Neural cell (in vitro differentiated cells): ENCODE measurements at regions not wholly inside any gene's neighbourhood (a gene's known extent, or its start where the extent isn't known, plus 50 kb on each side); places are given as distances from the start of the nearest gene placed in this dataset.
A peak's percentile ranks its signal among the peaks of the same experiment; 100 is the strongest.

ENCODE experiments used
- H2AFZ ChIP-seq: fragments of 200-600, 300-800 bp; sonication (generic), shearing (Covaris generic); 2 replicates; pipeline ENCODE4 v1.6.0; 2014; ENCODE audit warnings: low read depth, mild to moderate bottlenecking, antibody characterized with exemption, low read length, moderate library complexity
- H3F3A ChIP-seq: fragments of 200-600 bp; shearing (Covaris generic); 2 replicates; pipeline ENCODE4 v1.6.1; 2016; ENCODE audit warnings: mild to moderate bottlenecking, moderate library complexity, mixed read lengths, antibody characterized with exemption, low read length; ENCODE audit not compliant: insufficient read depth, poor library complexity, severe bottlenecking
- H3K27ac ChIP-seq: fragments of 200-600, 300-800 bp; sonication (generic), shearing (Covaris generic); 2 replicates; pipeline ENCODE4 v1.5.1; 2014; ENCODE audit warnings: mild to moderate bottlenecking, low read length, moderate library complexity
- H3K27me3 ChIP-seq: fragments of 300-800, 200-600 bp; sonication (generic), shearing (Covaris generic); 2 replicates; pipeline ENCODE4 v1.6.0; 2014; ENCODE audit warnings: mild to moderate bottlenecking, low read depth, low read length, moderate library complexity; ENCODE audit not compliant: insufficient read depth
- H3K36me3 ChIP-seq: fragments of 300-800, 200-600 bp; sonication (generic), shearing (Covaris generic); 2 replicates; pipeline ENCODE4 v1.5.1; 2014; ENCODE audit warnings: mild to moderate bottlenecking, antibody characterized with exemption, low read length, moderate library complexity; ENCODE audit not compliant: insufficient read depth
- H3K4me2 ChIP-seq: fragments of 300-800, 200-600 bp; sonication (generic), shearing (Covaris generic); 2 replicates; pipeline ENCODE4 v1.6.0; 2014; ENCODE audit warnings: mild to moderate bottlenecking, low read length
- H3K4me3 ChIP-seq: fragments of 300-800, 200-600 bp; sonication (generic), shearing (Covaris generic); 2 replicates; pipeline ENCODE4 v1.5.1; 2014; ENCODE audit warnings: mild to moderate bottlenecking, low read length, moderate library complexity
- H3K79me2 ChIP-seq: fragments of 200-600 bp; shearing (Covaris generic); replicated peaks from 2 replicates; pipeline ENCODE4 v1.6.0; 2014; ENCODE audit warnings: mild to moderate bottlenecking, low read length, moderate library complexity; ENCODE audit not compliant: insufficient read depth
- H3K9ac ChIP-seq: fragments of 300-800, 200-600 bp; sonication (generic), shearing (Covaris generic); 2 replicates; pipeline ENCODE4 v1.6.1; 2016; ENCODE audit warnings: mild to moderate bottlenecking, low read length, mixed read lengths
- H3K9me2 ChIP-seq: fragments of 200-600 bp; shearing (Covaris generic); 2 replicates; pipeline ENCODE4 v1.6.1; 2016; ENCODE audit warnings: mild to moderate bottlenecking, low read length, mixed read lengths; ENCODE audit not compliant: insufficient read depth
- H3K9me3 ChIP-seq: fragments of 200-600, 300-800 bp; sonication (generic), shearing (Covaris generic); 2 replicates; pipeline ENCODE4 v1.6.1; 2016; ENCODE audit warnings: mild to moderate bottlenecking, mixed run types, low read length, moderate library complexity, mixed read lengths
- H4K20me1 ChIP-seq: fragments of 200-600 bp; shearing (Covaris generic); 2 replicates; pipeline ENCODE4 v1.6.1; 2016; ENCODE audit warnings: mild to moderate bottlenecking, mixed run types; ENCODE audit not compliant: insufficient read depth
- EP300 ChIP-seq: fragments of 450-650 bp; conservative IDR thresholded peaks from 2 replicates; pipeline ENCODE4 v1.6.1; 2014; ENCODE audit warnings: antibody characterized with exemption, mild to moderate bottlenecking, moderate library complexity; ENCODE audit not compliant: poor library complexity, severe bottlenecking
- POLR2AphosphoS5 ChIP-seq: IDR thresholded peaks from 2 replicates; pipeline ENCODE4 v1.6.1; 2012
- SMC3 ChIP-seq: fragments of 450-650 bp; conservative IDR thresholded peaks from 2 replicates; pipeline ENCODE4 v1.6.1; 2014; ENCODE audit warnings: antibody characterized with exemption, mild to moderate bottlenecking, moderate library complexity; ENCODE audit not compliant: poor library complexity
- TF ChIP-seq, protein P1 (sequence below): fragments of 450-650 bp; IDR thresholded peaks from 2 replicates; pipeline ENCODE4 v1.5.1; 2014; ENCODE audit warnings: antibody characterized with exemption, mild to moderate bottlenecking, moderate library complexity; ENCODE audit not compliant: poor library complexity, severe bottlenecking
- TF ChIP-seq, protein P2 (sequence below): IDR thresholded peaks from 2 replicates; pipeline ENCODE4 v1.6.1; 2012; ENCODE audit warnings: borderline replicate concordance

- TF ChIP-seq, protein P1, sequence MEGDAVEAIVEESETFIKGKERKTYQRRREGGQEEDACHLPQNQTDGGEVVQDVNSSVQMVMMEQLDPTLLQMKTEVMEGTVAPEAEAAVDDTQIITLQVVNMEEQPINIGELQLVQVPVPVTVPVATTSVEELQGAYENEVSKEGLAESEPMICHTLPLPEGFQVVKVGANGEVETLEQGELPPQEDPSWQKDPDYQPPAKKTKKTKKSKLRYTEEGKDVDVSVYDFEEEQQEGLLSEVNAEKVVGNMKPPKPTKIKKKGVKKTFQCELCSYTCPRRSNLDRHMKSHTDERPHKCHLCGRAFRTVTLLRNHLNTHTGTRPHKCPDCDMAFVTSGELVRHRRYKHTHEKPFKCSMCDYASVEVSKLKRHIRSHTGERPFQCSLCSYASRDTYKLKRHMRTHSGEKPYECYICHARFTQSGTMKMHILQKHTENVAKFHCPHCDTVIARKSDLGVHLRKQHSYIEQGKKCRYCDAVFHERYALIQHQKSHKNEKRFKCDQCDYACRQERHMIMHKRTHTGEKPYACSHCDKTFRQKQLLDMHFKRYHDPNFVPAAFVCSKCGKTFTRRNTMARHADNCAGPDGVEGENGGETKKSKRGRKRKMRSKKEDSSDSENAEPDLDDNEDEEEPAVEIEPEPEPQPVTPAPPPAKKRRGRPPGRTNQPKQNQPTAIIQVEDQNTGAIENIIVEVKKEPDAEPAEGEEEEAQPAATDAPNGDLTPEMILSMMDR, result no peak
Observed at GRCh38 chr13:40121722-40122121, 466.3 kb downstream of the COG6 start (continued).

DNA sequence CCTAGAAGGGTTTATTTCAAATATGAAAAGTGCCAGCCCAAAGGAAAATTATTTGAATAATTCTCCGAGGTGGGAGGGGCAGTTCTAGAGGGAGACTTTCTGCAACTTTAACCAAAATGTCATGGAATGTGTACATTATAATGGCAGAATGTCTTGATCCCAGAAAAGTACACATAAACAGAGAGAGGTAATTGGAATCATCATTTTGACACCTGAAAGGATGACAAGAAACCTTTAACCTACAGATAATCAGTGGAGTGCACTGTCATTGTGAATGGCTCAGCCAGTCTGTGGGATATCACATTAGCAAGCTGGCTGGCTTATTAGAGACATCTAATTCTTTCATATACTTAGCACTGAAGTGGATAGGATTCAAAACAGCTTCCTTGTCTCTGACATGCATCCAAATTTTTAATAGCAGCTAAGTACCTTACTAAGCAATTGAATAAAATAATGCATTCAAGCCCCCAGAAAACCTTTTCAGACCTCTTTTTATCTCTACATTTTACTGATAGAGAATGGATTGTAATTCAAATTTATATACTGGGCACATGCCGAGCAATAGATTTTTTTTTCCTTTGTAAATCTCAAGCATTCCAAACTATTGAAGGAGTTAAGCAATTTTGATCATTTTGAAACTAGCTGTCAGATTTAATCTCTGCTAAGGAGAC lies 468.6 kb downstream of the COG6 start:
- Histone ChIP-seq H3K9me3 (no peaks in the 10 kb centered on the region), H3K4me3 (peak overlapping the region; percentile 39), H3K4me2 (peak overlapping the region; percentile 50), H3K27me3 (no peaks in the 10 kb centered on the region), H3K27ac (peak overlapping the region; percentile 13), H2AFZ (no peak overlapping the region), H4K20me1 (no peaks in the 10 kb centered on the region), H3K9ac (no peak overlapping the region), H3F3A (peaks cover 9% of the 10 kb centered on the region), H3K9me2 (no peaks in the 10 kb centered on the region), H3K36me3 (no peaks in the 10 kb centered on the region), H3K79me2 (no peaks in the 10 kb centered on the region)
- peak; percentile 56 for TF ChIP-seq POLR2AphosphoS5
- peak; percentile 62 for TF ChIP-seq EP300
- TF ChIP-seq, protein P1, result no peak

- TF ChIP-seq SMC3 (no peak), POLR2AphosphoS5 (peak; percentile 51), EP300 (peak; percentile 27)
- TF ChIP-seq, protein P2, sequence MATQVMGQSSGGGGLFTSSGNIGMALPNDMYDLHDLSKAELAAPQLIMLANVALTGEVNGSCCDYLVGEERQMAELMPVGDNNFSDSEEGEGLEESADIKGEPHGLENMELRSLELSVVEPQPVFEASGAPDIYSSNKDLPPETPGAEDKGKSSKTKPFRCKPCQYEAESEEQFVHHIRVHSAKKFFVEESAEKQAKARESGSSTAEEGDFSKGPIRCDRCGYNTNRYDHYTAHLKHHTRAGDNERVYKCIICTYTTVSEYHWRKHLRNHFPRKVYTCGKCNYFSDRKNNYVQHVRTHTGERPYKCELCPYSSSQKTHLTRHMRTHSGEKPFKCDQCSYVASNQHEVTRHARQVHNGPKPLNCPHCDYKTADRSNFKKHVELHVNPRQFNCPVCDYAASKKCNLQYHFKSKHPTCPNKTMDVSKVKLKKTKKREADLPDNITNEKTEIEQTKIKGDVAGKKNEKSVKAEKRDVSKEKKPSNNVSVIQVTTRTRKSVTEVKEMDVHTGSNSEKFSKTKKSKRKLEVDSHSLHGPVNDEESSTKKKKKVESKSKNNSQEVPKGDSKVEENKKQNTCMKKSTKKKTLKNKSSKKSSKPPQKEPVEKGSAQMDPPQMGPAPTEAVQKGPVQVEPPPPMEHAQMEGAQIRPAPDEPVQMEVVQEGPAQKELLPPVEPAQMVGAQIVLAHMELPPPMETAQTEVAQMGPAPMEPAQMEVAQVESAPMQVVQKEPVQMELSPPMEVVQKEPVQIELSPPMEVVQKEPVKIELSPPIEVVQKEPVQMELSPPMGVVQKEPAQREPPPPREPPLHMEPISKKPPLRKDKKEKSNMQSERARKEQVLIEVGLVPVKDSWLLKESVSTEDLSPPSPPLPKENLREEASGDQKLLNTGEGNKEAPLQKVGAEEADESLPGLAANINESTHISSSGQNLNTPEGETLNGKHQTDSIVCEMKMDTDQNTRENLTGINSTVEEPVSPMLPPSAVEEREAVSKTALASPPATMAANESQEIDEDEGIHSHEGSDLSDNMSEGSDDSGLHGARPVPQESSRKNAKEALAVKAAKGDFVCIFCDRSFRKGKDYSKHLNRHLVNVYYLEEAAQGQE, result no peak
- TF ChIP-seq, protein P1, result no peak
- H4K20me1 ChIP-seq, result no peaks in the 10 kb centered on the region
- H2AFZ ChIP-seq, result no peak overlapping the region
- no peaks in the 10 kb centered on the region for H3K9me2 ChIP-seq
- H3K9ac ChIP-seq, result no peak overlapping the region
- H3K27ac ChIP-seq, result peak overlapping the region; percentile 13
- H3F3A ChIP-seq, result peaks cover 9% of the 10 kb centered on the region
- H3K79me2 ChIP-seq, result no peaks in the 10 kb centered on the region
- no peaks in the 10 kb centered on the region for H3K9me3 ChIP-seq
- no peaks in the 10 kb centered on the region for H3K36me3 ChIP-seq
- H3K27me3 ChIP-seq, result no peaks in the 10 kb centered on the region
- peak overlapping the region; percentile 50 for H3K4me2 ChIP-seq
- H3K4me3 ChIP-seq, result peak overlapping the region; percentile 39
Observed at GRCh38 chr13:40124633-40125015, 469.2 kb downstream of the COG6 start.
